Brain microvascular endothelial cell (primary cell): ENCODE measurements at regions not wholly inside any gene's neighbourhood (a gene's known extent, or its start where the extent isn't known, plus 50 kb on each side); places are given as distances from the start of the nearest gene placed in this dataset.
"Not testable (repeated sequence)": the region's sequence is repeated elsewhere in the genome, so short reads cannot be mapped to it uniquely, and the experiment has no call there.

ENCODE experiments used
- DNase-seq: peaks from one replicate; pipeline ENCODE4 v3.0.0-alpha.2; 2020
- H3K27ac ChIP-seq: fragments of 250-450 bp; sonication (Bioruptor Pico); 2 replicates; pipeline ENCODE4 v1.5.1; 2020; ENCODE audit warnings: mild to moderate bottlenecking, moderate library complexity
- H3K27me3 ChIP-seq: fragments of 250-450 bp; sonication (Bioruptor Pico); replicated peaks from 2 replicates; pipeline ENCODE4 v1.5.1; 2020; ENCODE audit warnings: mild to moderate bottlenecking
- H3K36me3 ChIP-seq: fragments of 250-450 bp; sonication (Bioruptor Pico); replicated peaks from 2 replicates; pipeline ENCODE4 v1.5.1; 2020; ENCODE audit warnings: mild to moderate bottlenecking
- H3K4me3 ChIP-seq: 2 replicates; pipeline ENCODE4 v1.5.1; 2011; ENCODE audit warnings: low read depth, mild to moderate bottlenecking, control low read depth, low read length, moderate library complexity
- CTCF ChIP-seq: IDR thresholded peaks from 2 replicates; pipeline ENCODE4 v1.5.1; 2011; ENCODE audit warnings: low read depth, mild to moderate bottlenecking, moderate library complexity, low read length, control low read depth, inconsistent platforms; ENCODE audit errors: missing control alignments
- in situ Hi-C: cut with HindIII; loops from 2 replicates; pipeline ENCODE4 v1.10.0; 2017; ENCODE audit warnings: low sequenced_read_pairs, low pct_ligation_motif_present

GRCh38 chr10:15921423-15921945 lies 61.2 kb upstream of the MINDY3 start:
- H3K36me3 ChIP-seq, H3K27ac ChIP-seq, DNase-seq, H3K27me3 ChIP-seq, in situ Hi-C loops, H3K4me3 ChIP-seq: not testable (repeated sequence)

DNA sequence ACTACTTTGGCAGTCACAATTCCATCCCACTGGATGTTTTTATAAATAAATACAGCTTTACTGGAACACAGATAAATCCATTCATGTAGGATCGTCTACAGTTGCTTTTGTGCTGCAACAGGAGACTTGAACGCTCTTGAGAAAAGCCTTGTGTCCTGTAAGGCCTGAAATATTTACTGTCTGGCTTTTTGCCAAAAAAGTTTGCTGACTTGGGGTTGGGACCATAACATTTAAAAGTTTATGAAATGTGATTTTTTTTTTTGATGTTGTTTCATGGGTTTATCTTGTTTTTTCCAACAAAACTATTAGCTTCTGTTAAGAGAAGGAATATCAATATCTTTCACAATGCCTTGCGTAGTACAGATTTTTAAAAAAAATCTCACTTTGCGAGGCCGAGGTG lies 71.1 kb upstream of the MINDY3 start:
- no peak overlapping the region for H3K4me3 ChIP-seq
- DNase-seq: no peak
- no peaks in the 10 kb centered on the region for H3K36me3 ChIP-seq
- TF ChIP-seq CTCF: no peak
- in situ Hi-C loops: no loop called here
- no peak overlapping the region for H3K27ac ChIP-seq
- H3K27me3 ChIP-seq: no peaks in the 10 kb centered on the region

DNA sequence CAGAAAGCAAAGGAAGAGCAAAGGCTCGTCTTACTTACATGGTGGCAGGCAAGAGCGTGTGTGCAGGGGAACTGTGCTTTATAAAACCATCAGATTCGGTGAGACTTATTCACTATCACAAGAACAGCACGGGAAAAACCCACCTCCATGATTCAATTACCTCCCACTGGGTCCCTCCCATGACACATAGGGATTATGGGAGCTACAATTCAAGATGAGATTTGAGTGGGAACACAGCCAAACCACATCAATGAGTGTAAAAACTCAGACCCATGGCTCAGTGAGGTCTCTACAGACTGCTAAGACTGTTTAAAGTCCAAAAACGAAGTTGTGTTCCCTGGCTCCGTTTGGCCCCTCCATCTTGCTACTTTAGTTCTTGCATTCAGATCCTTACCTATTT lies 79.2 kb upstream of the MINDY3 start:
- H3K27me3 ChIP-seq, in situ Hi-C loops, H3K27ac ChIP-seq, H3K4me3 ChIP-seq, H3K36me3 ChIP-seq: not testable (repeated sequence)
- peak; percentile 1 for DNase-seq

DNA sequence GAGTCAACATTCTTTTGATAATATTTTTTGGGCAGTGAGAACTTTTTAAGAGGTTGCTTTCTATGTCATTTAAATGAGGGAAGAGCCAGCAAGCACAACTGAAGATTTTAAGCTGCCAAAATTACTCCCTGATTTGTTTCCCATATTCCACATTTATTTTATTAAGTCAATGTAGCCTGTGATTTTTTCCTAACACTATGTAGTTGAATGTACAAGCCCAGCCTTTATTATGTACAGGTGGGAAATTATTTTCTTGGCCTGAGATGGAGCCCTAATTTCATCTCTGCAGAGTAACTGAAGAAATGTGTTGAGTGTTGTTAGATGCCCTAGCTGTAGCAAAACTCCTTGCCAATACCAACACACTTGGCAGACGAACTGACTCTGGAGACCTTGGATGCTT lies 83.1 kb upstream of the MINDY3 start:
- H3K36me3 ChIP-seq: no peaks in the 10 kb centered on the region
- H3K4me3 ChIP-seq: no peak overlapping the region
- in situ Hi-C loops: no loop called here
- H3K27ac ChIP-seq: no peak overlapping the region
- no peak for DNase-seq
- no peaks in the 10 kb centered on the region for H3K27me3 ChIP-seq
- no peak for TF ChIP-seq CTCF

DNA sequence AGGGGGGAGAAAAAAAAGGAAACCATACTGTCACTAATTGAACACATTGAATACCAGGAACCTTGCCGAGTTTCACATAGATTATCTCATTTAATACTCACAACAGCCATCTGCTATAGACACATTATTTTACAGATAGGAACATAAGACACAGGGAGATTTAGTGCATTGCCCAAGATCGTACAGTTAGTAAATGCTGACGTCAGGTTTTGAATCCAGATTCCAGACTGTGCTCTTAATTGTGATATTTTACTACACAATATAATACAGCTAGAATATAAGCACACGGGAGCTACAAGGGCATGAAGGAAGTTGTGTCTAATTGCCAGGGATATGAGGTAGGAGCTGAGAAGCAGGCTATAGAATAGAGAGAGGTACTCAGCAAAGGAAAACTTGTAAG lies 93.9 kb upstream of the MINDY3 start:
- no peak for DNase-seq
- no peaks in the 10 kb centered on the region for H3K36me3 ChIP-seq
- no peaks in the 10 kb centered on the region for H3K27me3 ChIP-seq
- no peak overlapping the region for H3K27ac ChIP-seq
- H3K4me3 ChIP-seq: no peak overlapping the region
- no peak for TF ChIP-seq CTCF
- in situ Hi-C loops: no loop called here

DNA sequence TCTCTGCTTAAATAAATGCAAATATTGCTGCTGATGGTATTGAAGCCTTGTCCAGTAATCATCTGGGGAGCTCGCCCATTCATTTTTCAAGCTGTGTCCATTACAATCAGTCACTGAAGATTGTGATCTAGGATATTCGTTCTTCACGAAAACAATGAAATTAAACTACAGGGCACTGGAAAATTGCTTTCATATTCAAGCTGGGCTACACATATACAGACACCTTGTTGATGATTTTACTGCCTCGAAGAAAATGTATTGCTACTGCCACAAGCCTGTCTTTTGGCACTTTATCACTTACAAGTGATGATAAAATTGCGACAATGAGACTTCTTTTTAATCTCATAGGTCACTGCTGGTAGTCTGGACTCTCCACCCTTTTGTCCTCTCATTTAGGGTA lies 100.0 kb upstream of the MINDY3 start:
- Histone ChIP-seq H3K4me3 (no peak overlapping the region), H3K27ac (no peak overlapping the region), H3K36me3 (no peaks in the 10 kb centered on the region), H3K27me3 (no peaks in the 10 kb centered on the region)
- in situ Hi-C loops: no loop called here
- TF ChIP-seq CTCF: no peak
- DNase-seq: no peak

DNA sequence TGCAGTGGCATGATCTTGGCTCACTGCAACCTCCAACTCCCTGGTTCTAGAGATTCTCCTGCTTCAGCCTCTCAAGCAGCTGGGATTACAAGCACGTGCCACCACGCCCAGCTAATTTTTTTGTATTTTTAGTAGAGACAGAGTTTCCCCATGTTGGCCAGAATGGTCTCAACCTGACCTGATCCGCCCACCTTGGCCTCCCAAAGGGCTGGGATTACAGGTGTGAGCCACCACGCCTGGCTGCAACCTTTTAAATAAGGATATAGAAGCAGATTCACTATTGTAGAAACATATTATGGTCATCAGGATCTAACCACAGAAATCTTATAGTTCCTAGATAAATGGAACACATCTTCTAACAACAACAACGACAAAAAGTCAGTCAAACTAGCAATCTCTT lies 112.4 kb upstream of the MINDY3 start:
- DNase-seq, H3K4me3 ChIP-seq, H3K36me3 ChIP-seq, in situ Hi-C loops, H3K27me3 ChIP-seq, H3K27ac ChIP-seq: not testable (repeated sequence)
